Body of pancreas (tissue), 4 donors: ENCODE measurements at regions not wholly inside any gene's neighbourhood (a gene's known extent, or its start where the extent isn't known, plus 50 kb on each side); places are given as distances from the start of the nearest gene placed in this dataset.

Source experiments
- CTCF ChIP-seq, 7 experiments: fragments of 450-650 bp in 4 of 7; fragments of 200-600 bp in 3 of 7; sonication (generic) in 3 of 7; IDR thresholded peaks; one replicate each; pipeline ENCODE4 v1.5.1; 2016 to 2019; ENCODE audit warnings: antibody characterized with exemption in 7 of 7
- POLR2A ChIP-seq, 3 donors: fragments of 450-650 bp; IDR thresholded peaks; one replicate each; pipeline ENCODE4 v1.6.1; 2016; ENCODE audit warnings: antibody characterized with exemption in 3 of 3, mild to moderate bottlenecking in 2 of 3

- TF ChIP-seq CTCF (IDR thresholded peaks at IDR 0.05) (no peak), POLR2A (IDR thresholded peaks at IDR 0.05) (no peak)
Observed at GRCh38 chr16:35752012-35752772, 2292.8 kb downstream of the TP53TG3F start.
